ENCODE measurements at regions not wholly inside any gene's neighbourhood (a gene's known extent, or its start where the extent isn't known, plus 50 kb on each side); places are given as distances from the start of the nearest gene placed in this dataset.
"Not testable (repeated sequence)": the region's sequence is repeated elsewhere in the genome, so short reads cannot be mapped to it uniquely, and the experiment has no call there.

DNA sequence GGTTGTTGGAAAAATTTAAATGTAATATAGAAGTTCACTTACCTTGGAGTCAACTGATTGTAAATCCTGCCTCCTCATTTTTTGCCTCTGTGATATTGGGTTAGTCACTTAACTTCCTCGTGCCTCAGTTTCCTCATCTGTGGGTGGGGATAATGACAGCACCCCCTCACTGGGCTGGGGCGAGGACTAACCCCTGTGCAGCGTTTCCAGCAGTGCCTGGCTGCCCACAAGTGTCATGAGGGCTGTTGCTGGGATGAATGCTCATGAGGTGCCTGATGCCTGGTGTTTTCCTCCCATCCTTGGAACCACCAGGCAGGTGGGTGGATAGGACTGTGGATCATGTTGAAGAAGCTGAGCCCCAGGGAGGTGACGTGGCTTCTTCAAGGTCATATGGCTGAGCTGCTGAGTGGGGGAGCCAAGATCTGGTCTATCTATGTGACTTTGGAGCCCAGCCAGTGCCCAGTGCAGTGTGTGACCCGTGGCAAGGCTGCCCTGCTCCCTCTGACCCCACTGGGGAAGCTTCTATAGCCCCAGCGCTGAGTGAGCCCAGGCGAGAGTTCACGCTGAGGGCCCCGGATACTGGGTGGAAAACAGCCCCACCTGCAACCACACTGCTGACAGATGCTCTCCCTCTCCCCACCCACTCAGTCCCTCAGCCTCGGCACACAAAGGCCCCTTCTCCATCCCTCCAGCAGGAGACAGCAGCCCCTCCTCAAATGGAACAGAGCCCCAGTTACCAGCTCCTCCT, 446.0 kb downstream of the PTPRU start (continued):
- no peak for TF ChIP-seq ZNF160 (CRISPR knock-in tag; IDR thresholded peaks at IDR 0.05)

DNA sequence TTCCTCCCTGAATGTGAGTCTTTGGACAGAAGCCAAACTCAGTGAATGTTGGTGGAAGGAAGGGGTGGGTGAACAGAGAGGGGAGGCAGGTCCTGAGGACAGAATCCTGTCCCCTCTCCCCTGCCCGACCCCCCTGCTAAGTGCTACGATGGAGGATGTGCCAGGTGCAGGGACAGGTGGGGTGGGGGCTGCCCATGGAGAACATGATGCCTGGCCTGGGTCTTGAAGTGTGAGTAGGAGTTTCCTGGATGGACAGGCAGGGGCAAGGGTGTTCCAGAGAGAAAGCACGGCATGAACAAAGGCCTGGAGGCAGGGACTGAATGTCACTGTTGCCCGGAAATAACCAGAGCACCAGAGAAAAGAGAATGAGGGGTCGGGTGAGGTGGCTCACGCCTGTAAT, 445.1 kb downstream of the PTPRU start:
- FAIRE-seq; H2AFZ ChIP-seq (ENCODE audit: low read length); ATAC-seq; H3K27ac ChIP-seq (ENCODE audit: extremely low read length, insufficient read depth, low read length); intact Hi-C loops (cut with micrococcal nuclease; ENCODE audit: unreplicated experiment); H3K4me3 ChIP-seq (replicated peaks in 1 of 3; ENCODE audit: insufficient read depth in 1 of 3, low read depth in 2 of 3, low read length in 3 of 3); H3K79me2 ChIP-seq (ENCODE audit: insufficient read depth, low read length); DNase-seq (ENCODE audit: low spot score); BruUV-seq (replicated peaks); CTCF ChIA-PET (ENCODE audit: low intra/inter-chr PET ratio, low total read pairs); H3K9me3 ChIP-seq (ENCODE audit: low read length); H3K27me3 ChIP-seq (ENCODE audit: control insufficient read depth in 1 of 2, insufficient read depth in 2 of 2, low read length in 2 of 2); H4K20me1 ChIP-seq (ENCODE audit: insufficient read depth, low read length); in situ Hi-C loops (cut with HindIII; ENCODE audit: extremely low pct_ligation_motif_present, low pct_unique_long_range_greater_than_20kb); H3K4me2 ChIP-seq (ENCODE audit: low read depth, low read length); H3K9ac ChIP-seq (ENCODE audit: insufficient read depth, low read depth, low read length); H3K36me3 ChIP-seq (replicated peaks in 1 of 2; ENCODE audit: control insufficient read depth in 1 of 2, insufficient read depth in 2 of 2, low read length in 2 of 2); POLR2A ChIA-PET; H3K4me1 ChIP-seq (ENCODE audit: insufficient read depth, low read length): not testable (repeated sequence)
- 6% methylated on average over 6 of the region's 6 CpGs for WGBS (ENCODE audit: low lambda C conversion rate)

- 6% methylated on average over 7 of the region's 11 CpGs for WGBS (ENCODE audit: low lambda C conversion rate)
- Histone ChIP-seq H4K20me1 (ENCODE audit: insufficient read depth, low read length) (no peaks in the 10 kb centered on the region), H3K27me3 (ENCODE audit: control insufficient read depth in 1 of 2, insufficient read depth in 2 of 2, low read length in 2 of 2) (peaks cover 0 to 3% of the 10 kb centered on the region in 2 experiments; a peak in 3 of 5 replicates), H3K4me1 (ENCODE audit: insufficient read depth, low read length) (no peaks in the 10 kb centered on the region), H3K4me2 (ENCODE audit: low read depth, low read length) (no peak overlapping the region), H3K4me3 (replicated peaks in 1 of 3; ENCODE audit: insufficient read depth in 1 of 3, low read depth in 2 of 3, low read length in 3 of 3) (no peak overlapping the region), H3K79me2 (ENCODE audit: insufficient read depth, low read length) (no peaks in the 10 kb centered on the region), H2AFZ (ENCODE audit: low read length) (no peak overlapping the region), H3K9ac (ENCODE audit: insufficient read depth, low read depth, low read length) (no peak overlapping the region), H3K36me3 (replicated peaks in 1 of 2; ENCODE audit: control insufficient read depth in 1 of 2, insufficient read depth in 2 of 2, low read length in 2 of 2) (no peaks in the 10 kb centered on the region), H3K9me3 (ENCODE audit: low read length) (no peaks in the 10 kb centered on the region), H3K27ac (ENCODE audit: extremely low read length, insufficient read depth, low read length) (no peak overlapping the region)
- ATAC-seq (no peak), FAIRE-seq (no peak), DNase-seq (ENCODE audit: low spot score) (no peak)
- intact Hi-C loops (cut with micrococcal nuclease; ENCODE audit: unreplicated experiment) (no loop called here), in situ Hi-C loops (cut with HindIII; ENCODE audit: extremely low pct_ligation_motif_present, low pct_unique_long_range_greater_than_20kb) (no loop called here)
- no TSS peak for BruUV-seq (replicated peaks)
- ChIA-PET CTCF (ENCODE audit: low intra/inter-chr PET ratio, low total read pairs) (no interaction called here), POLR2A (no interaction called here)
- TF ChIP-seq ZNF513 (CRISPR knock-in tag; conservative IDR thresholded peaks at IDR 0.05) (no peak), ZNF724P (CRISPR knock-in tag; IDR thresholded peaks at IDR 0.05; ENCODE audit: borderline replicate concordance) (no peak), CC2D1A (CRISPR knock-in tag; IDR thresholded peaks at IDR 0.05) (no peak), REST (IDR thresholded peaks at IDR 0.05; ENCODE audit: borderline replicate concordance in 1 of 2, low read depth in 1 of 2, low read length in 2 of 2) (no peak), IRX3 (CRISPR knock-in tag; IDR thresholded peaks at IDR 0.05; ENCODE audit: borderline replicate concordance, low read depth) (no peak)
- TF ChIP-seq, protein P1, sequence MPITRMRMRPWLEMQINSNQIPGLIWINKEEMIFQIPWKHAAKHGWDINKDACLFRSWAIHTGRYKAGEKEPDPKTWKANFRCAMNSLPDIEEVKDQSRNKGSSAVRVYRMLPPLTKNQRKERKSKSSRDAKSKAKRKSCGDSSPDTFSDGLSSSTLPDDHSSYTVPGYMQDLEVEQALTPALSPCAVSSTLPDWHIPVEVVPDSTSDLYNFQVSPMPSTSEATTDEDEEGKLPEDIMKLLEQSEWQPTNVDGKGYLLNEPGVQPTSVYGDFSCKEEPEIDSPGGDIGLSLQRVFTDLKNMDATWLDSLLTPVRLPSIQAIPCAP (CRISPR knock-in tag; IDR thresholded peaks at IDR 0.05; ENCODE audit: low read depth), result no peak
These were observed 443.7 kb downstream of the PTPRU start for GRCh38 chr1:29679828-29680558.
